MM.1S (cell line): ENCODE measurements at regions not wholly inside any gene's neighbourhood (a gene's known extent, or its start where the extent isn't known, plus 50 kb on each side); places are given as distances from the start of the nearest gene placed in this dataset.

Experiments
- DNase-seq: peaks from one replicate; pipeline ENCODE4 v3.0.0-alpha.2; 2015
- H2AFZ ChIP-seq: fragments of 300-600 bp; sonication (generic); 2 replicates; pipeline ENCODE4 v1.6.0; 2016; ENCODE audit warnings: antibody characterized with exemption, low read length
- H3F3A ChIP-seq: fragments of 300-600 bp; sonication (generic); 2 replicates; pipeline ENCODE4 v1.6.1; 2016; ENCODE audit warnings: mild to moderate bottlenecking, antibody characterized with exemption, low read length, moderate library complexity, mixed read lengths; ENCODE audit not compliant: insufficient read depth
- H3K27ac ChIP-seq: fragments of 300-600 bp; sonication (generic); 2 replicates; pipeline ENCODE4 v1.5.1; 2016; ENCODE audit warnings: mild to moderate bottlenecking, low read length
- H3K27me3 ChIP-seq: fragments of 300-600 bp; sonication (generic); replicated peaks from 2 replicates; pipeline ENCODE4 v1.6.0; 2016; ENCODE audit warnings: low read length; ENCODE audit not compliant: insufficient read depth
- H3K36me3 ChIP-seq: fragments of 300-600 bp; sonication (generic); replicated peaks from 2 replicates; pipeline ENCODE4 v1.6.1; 2016; ENCODE audit warnings: mild to moderate bottlenecking, low read length, mixed read lengths; ENCODE audit not compliant: insufficient read depth
- H3K4me1 ChIP-seq: fragments of 300-600 bp; sonication (generic); 2 replicates; pipeline ENCODE4 v1.6.1; 2016; ENCODE audit warnings: low read length, mixed read lengths
- H3K4me2 ChIP-seq: fragments of 300-600 bp; sonication (generic); 2 replicates; pipeline ENCODE4 v1.6.0; 2016; ENCODE audit warnings: low read depth, low read length
- H3K4me3 ChIP-seq: fragments of 300-600 bp; sonication (generic); 2 replicates; pipeline ENCODE4 v1.5.1; 2016; ENCODE audit warnings: low read length, mixed read lengths
- H3K79me2 ChIP-seq: fragments of 300-600 bp; sonication (generic); 2 replicates; pipeline ENCODE4 v1.6.1; 2016; ENCODE audit warnings: mixed run types, low read length, mixed read lengths
- H3K9ac ChIP-seq: fragments of 300-600 bp; sonication (generic); 2 replicates; pipeline ENCODE4 v1.6.1; 2016; ENCODE audit warnings: low read length, mixed read lengths
- H3K9me2 ChIP-seq: fragments of 300-600 bp; sonication (generic); replicated peaks from 2 replicates; pipeline ENCODE4 v1.6.1; 2016; ENCODE audit warnings: mild to moderate bottlenecking, low read length, mixed read lengths; ENCODE audit not compliant: insufficient read depth
- H3K9me3 ChIP-seq: fragments of 300-600 bp; sonication (generic); replicated peaks from 2 replicates; pipeline ENCODE4 v1.6.1; 2016; ENCODE audit warnings: mild to moderate bottlenecking, low read length, mixed read lengths; ENCODE audit not compliant: insufficient read depth
- H4K20me1 ChIP-seq: fragments of 300-600 bp; sonication (generic); 2 replicates; pipeline ENCODE4 v1.6.1; 2016; ENCODE audit warnings: mild to moderate bottlenecking, low read length, moderate library complexity, mixed read lengths; ENCODE audit not compliant: insufficient read depth
- CTCF ChIP-seq: fragments of 300-600 bp; sonication (generic); IDR thresholded peaks from 2 replicates; pipeline ENCODE4 v1.5.1; 2016; ENCODE audit warnings: antibody characterized with exemption, low read length, mixed read lengths
- EZH2 ChIP-seq: fragments of 300-600 bp; sonication (generic); optimal IDR thresholded peaks from 2 replicates; pipeline ENCODE3; 2017; ENCODE audit warnings: low read depth, mild to moderate bottlenecking, antibody characterized with exemption, low read length, mixed read lengths
- EZH2phosphoT487 ChIP-seq: fragments of 300-600 bp; sonication (generic); IDR thresholded peaks from 2 replicates; pipeline ENCODE4 v1.6.1; 2018; ENCODE audit warnings: antibody characterized with exemption, low read length

DNA sequence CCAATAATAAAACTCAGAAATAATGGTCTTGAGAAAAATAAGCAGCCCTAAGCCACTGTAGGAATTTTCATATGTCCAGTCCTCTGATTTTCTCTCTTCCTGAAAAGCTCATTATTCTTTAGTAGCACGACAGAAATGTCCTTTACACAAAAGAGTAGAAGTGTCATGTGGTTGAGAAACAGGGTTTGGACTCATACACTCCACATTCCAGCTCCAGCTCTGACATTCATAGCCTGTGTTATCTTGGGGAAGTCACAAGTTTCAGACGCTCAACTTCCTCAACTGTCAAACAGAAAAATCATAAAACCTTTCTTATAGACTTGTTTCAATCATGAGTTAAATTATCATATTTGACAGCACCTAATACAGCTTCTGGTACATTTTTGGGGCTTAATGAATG is 511.5 kb downstream of the TNS1 start:
- no peaks in the 10 kb centered on the region for H3K4me1 ChIP-seq
- no peak overlapping the region for H3K9ac ChIP-seq
- H3K79me2 ChIP-seq: no peaks in the 10 kb centered on the region
- TF ChIP-seq CTCF (no peak), EZH2phosphoT487 (no peak), EZH2 (no peak)
- no peaks in the 10 kb centered on the region for H3K9me2 ChIP-seq
- H3K4me3 ChIP-seq: no peak overlapping the region
- H3F3A ChIP-seq: no peaks in the 10 kb centered on the region
- H3K9me3 ChIP-seq: no peaks in the 10 kb centered on the region
- no peak overlapping the region for H3K4me2 ChIP-seq
- H2AFZ ChIP-seq: no peak overlapping the region
- H4K20me1 ChIP-seq: no peaks in the 10 kb centered on the region
- no peak for DNase-seq
- no peaks in the 10 kb centered on the region for H3K36me3 ChIP-seq
- H3K27ac ChIP-seq: no peak overlapping the region
- no peaks in the 10 kb centered on the region for H3K27me3 ChIP-seq

- no peaks in the 10 kb centered on the region for H3K79me2 ChIP-seq
- H3K4me1 ChIP-seq: no peaks in the 10 kb centered on the region
- no peaks in the 10 kb centered on the region for H3K9me3 ChIP-seq
- H3K4me3 ChIP-seq: no peak overlapping the region
- no peak overlapping the region for H3K9ac ChIP-seq
- H3F3A ChIP-seq: no peaks in the 10 kb centered on the region
- no peak for DNase-seq
- H3K27me3 ChIP-seq: no peaks in the 10 kb centered on the region
- TF ChIP-seq CTCF: no peak
- TF ChIP-seq EZH2: no peak
- TF ChIP-seq EZH2phosphoT487: no peak
- H3K4me2 ChIP-seq: no peak overlapping the region
- H4K20me1 ChIP-seq: no peaks in the 10 kb centered on the region
- H2AFZ ChIP-seq: no peak overlapping the region
- no peak overlapping the region for H3K27ac ChIP-seq
- H3K9me2 ChIP-seq: no peaks in the 10 kb centered on the region
- H3K36me3 ChIP-seq: no peaks in the 10 kb centered on the region
These were observed 513.4 kb downstream of the TNS1 start for GRCh38 chr2:217489145-217489960.

GRCh38 chr2:217484046-217484445 is 518.7 kb downstream of the TNS1 start:
- H3F3A ChIP-seq: no peaks in the 10 kb centered on the region
- H4K20me1 ChIP-seq: no peaks in the 10 kb centered on the region
- H3K4me3 ChIP-seq: no peak overlapping the region
- no peak overlapping the region for H2AFZ ChIP-seq
- H3K4me2 ChIP-seq: no peak overlapping the region
- no peaks in the 10 kb centered on the region for H3K79me2 ChIP-seq
- TF ChIP-seq EZH2phosphoT487 (no peak), CTCF (no peak), EZH2 (no peak)
- H3K9me2 ChIP-seq: no peaks in the 10 kb centered on the region; the same call in 1 of the 2 replicates
- H3K36me3 ChIP-seq: no peaks in the 10 kb centered on the region
- no peak overlapping the region for H3K9ac ChIP-seq
- no peak for DNase-seq
- no peaks in the 10 kb centered on the region for H3K27me3 ChIP-seq
- H3K9me3 ChIP-seq: no peaks in the 10 kb centered on the region
- H3K4me1 ChIP-seq: no peaks in the 10 kb centered on the region
- H3K27ac ChIP-seq: no peak overlapping the region
